GM18517 (cell line): ENCODE measurements at regions not wholly inside any gene's neighbourhood (a gene's known extent, or its start where the extent isn't known, plus 50 kb on each side); places are given as distances from the start of the nearest gene placed in this dataset.

ENCODE experiments used
- ATAC-seq: cut with Tn5 transposase; IDR thresholded peaks from one replicate; pipeline ENCODE4 v1.9.1; 2021; ENCODE audit warnings: mild to moderate bottlenecking, moderate library complexity; ENCODE audit not compliant: unreplicated experiment

DNA sequence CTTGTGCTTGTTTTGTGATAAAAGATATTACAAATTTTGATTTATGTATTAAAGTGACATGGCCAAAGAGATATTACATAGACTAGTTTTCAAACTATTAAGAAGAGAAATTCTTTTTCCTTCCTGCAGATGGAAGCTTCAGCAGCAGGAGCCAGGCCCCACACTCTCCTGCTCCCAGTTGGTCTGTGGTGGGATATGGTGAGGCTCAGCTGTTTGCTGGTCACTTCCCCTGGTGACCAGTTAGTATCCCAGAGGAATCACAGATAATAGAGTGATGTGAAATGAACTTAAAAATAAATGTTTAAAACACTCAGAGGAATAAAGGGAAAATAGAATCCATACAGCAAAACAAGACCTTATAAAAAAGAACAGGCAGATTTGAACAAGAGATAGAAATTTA is 154.7 kb downstream of the KTN1 start:
- ATAC-seq, result no peak

DNA sequence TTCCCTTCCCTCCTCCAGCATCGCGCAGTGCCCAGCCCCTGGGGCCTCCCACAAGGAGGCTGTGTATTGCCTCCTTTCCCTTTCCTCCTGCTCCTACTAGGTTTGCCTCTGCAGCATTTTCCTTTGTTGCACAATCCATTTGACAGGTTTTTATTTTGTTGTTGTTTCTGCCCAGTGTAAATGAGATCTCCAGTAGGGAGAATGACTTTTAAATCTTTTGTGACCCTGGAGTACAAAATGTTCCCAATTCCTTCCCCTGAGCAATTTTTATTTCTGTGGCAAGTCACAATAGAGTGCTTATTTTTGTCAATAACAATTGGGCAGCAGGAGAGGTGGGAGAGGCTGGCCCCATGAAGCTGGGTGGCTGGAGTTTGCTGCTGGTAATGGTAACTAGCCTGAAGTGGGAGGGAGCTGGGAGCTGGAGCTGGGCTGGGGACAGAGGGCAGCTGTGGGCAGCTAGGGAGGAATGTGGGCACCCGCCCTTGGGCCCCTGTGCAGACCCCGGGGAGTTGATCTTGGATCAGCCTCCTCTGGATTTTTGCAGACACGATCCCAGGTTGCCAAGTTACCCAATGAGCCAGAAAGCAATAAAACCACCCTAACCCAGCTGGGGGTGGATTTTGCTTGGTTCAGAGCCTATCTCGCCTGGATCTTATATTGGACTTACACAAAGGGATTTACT is 160.1 kb downstream of the KTN1 start:
- ATAC-seq, result no peak

DNA sequence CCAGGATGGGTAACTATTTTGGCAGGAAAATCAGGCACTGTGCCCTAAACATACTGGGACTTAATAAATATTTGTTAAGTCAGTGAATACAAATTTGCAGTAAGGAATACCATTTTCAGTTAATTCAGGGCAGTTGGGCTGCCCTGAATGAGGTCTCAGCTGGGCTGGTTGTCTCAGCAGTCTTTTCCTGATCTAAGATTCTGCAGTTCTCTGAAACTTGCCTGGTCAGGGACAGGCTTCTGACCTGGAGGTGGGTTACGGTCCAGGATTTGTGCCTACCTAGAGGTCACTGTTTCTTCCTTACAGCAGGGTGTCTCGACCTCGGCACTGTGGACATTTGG is 160.6 kb downstream of the KTN1 start:
- ATAC-seq, result no peak

DNA sequence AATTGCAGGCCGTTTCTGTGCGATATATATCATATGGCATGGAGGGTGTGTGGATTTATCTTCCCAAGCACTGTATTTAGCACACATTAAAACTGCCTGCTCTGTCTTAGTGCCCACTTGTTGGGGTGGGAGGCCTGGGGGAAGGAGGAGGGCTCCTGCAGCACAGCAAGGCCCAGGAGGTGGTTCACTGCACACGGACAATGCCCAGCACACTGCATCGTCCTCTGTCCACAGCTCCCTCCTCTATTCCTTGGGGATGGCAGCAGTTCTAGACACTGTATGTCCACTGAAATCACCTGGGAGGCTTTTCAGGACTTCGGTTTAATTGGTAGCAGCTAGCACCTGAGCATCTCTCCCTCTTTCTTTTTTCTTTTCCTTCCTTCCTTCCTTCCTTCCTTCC is 161.2 kb downstream of the KTN1 start:
- ATAC-seq, result no peak

DNA sequence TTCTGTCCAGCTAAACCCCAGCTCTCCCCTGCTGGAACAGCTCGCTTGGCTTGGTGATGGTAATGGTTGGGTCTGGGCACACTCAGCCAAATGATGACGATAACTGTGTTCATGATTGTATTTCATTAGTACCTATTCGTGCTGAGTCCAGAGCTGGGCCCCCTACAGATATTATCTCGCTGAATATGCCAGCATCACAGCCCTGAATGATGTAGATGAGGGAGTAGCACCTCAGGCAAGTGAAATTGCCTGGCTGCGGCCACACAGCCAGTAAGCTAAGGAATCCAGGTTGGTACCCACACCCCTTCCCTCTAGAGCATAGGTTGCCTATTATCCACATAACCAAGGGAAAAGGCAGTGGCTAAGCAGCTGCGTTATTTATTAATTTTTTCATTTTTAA is 163.5 kb downstream of the KTN1 start:
- no peak for ATAC-seq

DNA sequence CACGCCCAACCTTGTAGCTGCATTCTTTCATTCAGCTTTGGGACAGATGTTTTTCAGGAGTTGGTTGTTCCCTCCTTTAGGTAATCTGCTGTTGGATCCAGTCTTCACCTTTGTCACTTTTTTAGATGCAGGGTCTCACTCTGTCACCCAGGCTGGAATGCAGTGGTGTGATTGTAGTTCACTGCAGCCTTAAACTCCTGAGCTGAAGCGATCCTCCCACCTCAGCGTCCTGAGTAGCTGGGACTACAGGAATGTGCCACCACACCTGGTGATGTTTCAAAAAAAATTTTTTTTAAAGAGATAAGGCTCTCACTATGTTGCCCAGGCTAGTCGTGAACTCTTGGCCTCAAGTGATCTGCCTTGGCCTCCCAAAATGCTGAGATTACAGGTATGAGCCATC is 164.3 kb downstream of the KTN1 start:
- no peak for ATAC-seq

DNA sequence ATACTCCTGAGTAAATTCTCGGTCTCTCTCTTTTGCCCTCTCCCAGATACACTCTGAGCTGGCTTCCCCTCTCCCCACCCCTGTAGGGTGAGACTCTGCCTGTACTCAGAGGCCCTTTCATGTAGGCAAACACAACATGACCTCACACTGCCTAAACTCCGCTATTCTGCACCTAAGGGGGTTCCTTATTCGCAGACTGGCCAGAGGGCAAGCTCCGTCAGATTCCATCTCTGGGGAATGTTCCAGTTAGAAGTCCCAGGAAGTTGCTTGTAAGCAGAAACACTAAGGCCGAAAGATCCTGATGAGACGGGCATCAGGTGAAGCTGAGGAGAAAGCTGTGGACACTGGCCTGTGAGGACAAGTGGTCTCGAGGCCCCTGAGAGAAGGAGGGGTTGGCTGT is 165.9 kb downstream of the KTN1 start:
- no peak for ATAC-seq

DNA sequence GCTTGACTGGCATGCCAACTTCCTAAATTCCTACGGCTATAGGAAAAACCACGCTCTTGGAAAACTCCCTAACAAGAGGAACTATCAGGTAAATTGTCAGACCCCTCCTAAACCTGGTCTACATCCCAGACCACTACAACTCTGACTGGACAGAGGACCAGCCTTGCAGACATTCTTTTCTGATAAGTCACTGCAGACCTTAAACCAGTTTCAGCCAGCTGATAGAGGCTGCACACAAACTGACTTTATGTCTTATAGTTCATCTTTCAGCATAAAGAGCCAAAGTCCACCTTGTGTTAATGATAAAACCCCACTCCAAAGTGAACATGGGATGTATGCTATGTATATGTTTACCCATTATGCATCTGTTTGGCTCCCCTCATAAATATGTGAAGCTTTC is 166.6 kb downstream of the KTN1 start:
- no peak for ATAC-seq

DNA sequence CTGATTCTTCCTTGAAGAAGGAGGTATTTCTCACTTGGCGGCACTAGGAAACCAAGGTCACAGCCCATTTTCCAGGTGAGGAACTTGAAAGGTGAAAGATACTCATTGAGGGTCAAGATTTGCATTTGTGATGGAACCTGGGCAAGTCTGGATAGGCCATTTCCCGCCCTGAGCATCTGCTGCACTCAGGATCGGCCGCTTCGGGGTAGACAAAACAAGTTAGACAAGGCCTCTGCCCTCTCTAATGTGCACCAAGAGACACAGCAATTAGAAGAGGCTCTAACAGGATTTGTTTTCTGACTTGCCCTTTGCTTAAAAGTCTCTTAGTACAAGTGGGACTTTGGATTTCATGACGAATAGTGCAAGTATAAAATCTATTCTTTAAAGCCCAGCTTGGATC is 167.2 kb downstream of the KTN1 start:
- no peak for ATAC-seq

DNA sequence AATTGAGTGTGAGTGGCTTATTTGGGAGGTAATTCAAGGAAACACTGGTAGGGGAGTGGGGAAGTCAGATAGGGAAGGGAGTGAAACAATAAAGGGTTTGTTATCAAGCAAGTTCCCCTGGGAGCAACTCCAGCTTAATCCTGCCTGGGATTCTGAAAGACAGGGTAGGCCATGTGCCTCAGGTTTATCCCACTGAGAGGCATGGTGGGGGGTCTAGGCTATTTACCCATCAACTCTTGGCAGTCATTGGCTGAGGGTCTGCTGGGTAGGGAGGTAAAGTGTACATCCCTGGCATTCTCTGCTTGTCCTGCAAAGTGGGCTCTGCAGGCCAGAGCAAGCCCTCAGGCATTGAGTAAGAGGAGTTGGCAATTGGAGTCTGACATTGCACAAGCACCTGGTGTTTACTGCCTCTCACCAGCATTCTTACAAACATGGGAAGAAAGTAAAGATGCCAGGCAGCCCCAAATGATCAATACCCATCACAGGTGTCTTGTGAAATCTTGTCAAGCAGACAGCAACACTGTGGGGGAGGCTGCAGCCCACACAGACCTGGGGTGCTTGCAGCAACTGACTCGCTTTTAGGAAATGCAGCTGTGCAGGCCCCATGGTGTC is 169.3 kb downstream of the KTN1 start:
- no peak for ATAC-seq

DNA sequence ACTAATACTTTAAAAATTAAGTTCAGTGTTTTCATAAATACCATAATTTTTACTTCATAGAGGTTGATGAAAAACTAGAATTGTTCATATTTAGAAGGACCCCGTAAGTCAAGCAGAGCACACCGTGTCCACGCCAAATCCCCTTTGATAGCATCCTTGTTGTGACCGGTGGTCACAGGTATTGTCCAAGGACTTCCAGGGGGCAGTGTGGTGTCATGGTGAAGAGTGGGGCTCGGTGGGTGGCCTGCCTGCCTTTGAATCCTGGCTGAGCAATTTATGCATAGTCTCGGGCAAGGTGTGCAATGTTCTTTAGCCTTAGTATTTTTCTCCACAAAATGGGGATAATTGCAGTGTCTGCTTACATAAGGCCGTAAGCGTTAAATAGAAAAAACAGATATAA is 169.9 kb downstream of the KTN1 start:
- ATAC-seq, result no peak

DNA sequence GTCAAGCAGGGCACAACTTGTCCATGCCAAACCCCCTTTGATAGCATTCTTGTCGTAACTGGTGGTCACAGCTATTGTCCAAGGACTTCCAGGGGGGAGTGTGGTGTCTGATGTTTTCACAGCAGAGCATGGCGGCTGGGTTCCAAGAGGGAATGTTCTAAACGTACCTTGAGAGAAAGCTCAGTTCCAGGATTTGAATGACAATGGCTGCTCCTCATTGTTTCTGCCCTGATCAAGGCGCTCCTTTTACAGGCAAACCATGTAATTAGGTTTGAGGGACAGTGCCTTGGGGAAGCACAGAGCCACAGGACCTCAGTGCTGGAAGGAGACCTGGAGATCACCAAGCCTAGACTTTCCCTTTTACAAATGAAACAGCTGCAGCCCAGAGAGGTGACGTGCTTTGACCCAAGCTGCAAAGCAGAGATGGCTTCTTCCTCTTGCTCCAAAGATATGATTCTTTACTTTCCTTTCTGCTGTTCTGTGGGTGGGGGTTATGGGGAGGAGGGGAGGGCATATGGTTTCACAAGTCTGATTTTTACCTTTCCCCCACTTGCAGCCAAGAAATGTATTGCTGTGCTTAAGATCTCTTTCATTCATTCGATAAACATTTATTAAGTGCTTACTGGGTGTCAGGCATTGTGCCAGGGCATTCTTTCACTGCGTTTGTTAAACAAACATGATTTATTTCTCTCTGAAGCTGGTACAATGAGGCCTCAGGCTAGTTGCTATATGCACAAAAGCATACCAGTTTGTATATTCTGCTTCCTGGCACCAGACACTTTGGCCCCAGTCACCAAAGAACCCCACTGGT is 172.8 kb downstream of the KTN1 start:
- ATAC-seq, result no peak

DNA sequence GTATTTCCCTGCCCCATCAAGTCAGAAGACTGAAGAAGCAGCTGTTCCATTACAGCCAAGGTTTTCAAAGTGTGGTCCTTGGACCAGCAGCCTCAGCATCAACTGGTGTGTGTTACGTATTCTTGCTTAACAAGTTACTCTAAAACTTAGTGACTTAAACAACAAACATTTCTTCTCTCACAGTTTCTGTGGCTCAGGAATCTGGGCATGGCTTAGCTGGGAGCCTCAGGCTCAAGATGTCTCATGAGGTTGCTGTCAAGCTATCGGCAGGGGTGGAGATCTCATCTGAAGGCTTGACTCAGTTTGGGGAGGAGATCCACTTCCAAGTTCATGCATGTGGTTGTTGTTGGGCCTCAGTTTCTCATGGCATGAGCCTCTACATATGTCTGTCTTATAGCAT is 174.5 kb downstream of the KTN1 start:
- no peak for ATAC-seq

DNA sequence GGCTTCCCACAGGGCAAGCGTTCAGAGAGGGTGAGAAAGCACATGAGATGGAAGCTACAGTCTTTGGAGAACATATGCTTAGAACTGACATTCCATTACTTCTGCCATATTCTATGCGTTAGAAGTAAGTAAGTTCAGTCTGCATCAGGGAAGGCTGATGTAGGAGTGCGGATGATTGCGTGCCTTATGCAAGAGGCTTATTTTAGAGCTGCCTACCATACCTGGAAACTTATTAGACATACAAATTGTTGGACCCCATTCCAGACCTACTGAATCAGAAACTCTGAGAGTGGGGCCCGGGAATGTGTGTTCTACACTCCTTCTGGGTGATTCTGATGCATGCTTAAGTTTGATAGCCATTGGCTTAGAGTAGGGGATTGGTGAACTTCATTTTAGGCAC is 174.9 kb downstream of the KTN1 start:
- ATAC-seq, result no peak

DNA sequence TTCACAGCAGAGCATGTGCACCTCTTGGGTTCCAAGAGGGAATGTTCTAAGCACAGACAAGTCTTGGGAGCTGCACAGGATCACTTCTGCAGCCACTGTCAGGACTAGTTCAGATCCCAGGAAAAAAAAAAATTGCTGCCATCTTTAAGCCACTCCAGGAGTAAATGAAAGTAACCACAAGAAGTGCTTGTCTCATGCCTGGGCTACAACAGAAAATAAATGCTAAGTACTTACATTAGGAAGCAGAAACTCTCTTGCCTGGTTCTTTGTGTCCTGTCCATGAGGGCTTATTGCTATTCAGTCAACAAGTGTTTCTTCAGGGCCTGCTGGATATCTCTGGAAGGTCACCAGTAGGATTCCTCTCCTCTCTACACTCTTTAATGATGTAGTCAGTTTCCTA is 176.1 kb downstream of the KTN1 start:
- ATAC-seq, result no peak

DNA sequence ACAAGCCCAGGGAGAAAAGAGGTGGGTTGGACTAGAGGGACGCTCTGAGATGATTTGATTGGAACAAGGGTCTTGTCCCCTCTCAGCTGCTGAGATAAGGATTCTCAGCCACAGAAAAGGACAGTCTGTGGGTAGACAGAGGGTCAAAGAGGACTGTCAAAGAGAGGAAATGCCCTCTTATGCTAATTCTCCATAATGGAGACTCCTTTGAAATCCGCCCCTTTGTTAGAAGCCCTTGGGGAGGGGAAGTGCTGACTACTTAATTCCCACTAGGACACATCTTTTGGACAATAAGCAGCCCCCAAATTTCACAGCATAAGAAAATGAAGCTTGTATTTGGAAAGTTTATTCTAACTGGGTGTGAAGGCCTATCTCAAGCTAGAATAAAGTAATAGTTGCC is 176.6 kb downstream of the KTN1 start:
- ATAC-seq, result no peak

DNA sequence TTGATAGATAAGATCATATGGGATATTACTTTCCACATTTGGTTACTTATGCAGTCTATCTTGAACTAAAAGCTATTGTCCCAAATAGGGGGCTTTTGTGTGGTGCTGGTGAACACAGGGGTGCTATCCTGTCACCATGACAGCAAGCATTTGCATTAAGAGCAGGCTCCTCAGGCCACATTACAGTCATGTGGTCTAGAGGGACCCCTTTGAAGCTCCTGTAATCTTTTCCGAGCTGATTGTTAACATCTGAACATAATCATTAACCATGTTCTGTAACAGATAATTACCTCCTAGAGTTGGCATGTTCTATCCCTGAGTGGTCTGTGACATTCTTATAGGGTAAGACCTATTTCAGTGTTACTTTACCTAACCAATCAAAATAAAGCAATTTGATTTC is 178.8 kb downstream of the KTN1 start:
- no peak for ATAC-seq

DNA sequence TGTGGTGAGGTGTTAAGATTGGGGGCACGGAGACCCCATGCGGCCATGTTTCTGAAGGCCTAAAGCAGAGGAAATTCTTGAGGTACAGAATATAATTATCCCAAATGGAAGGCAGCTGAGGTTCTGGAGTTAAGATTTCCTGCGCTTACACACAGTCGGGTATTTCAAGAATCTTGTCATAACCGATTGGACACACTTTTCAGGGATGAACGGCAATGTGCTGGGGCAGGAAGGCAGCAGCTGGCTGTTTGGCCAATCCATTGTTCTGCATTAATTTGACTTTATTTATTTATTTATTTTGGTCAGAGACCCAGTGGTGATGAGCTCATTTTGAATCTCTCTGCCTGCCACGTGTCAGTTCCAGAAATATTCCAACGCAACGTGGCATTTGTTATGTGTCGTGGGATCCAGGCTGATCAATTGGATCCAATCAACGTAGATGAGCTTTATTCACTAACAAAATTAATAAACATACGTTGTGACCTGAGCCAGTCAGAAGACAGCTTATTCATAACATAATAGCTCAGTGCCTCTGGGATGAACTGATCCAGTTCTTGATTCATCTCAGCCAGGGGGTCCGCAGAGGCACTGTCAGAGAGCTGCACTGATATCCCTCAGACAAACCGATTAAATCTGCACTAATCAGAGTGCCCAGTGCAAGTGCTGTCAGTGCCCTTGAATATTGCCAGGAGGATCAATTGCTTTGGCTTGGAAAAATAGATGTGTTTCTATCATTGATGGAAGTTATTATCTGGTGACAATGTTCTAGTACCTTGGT is 181.0 kb downstream of the KTN1 start:
- no peak for ATAC-seq

DNA sequence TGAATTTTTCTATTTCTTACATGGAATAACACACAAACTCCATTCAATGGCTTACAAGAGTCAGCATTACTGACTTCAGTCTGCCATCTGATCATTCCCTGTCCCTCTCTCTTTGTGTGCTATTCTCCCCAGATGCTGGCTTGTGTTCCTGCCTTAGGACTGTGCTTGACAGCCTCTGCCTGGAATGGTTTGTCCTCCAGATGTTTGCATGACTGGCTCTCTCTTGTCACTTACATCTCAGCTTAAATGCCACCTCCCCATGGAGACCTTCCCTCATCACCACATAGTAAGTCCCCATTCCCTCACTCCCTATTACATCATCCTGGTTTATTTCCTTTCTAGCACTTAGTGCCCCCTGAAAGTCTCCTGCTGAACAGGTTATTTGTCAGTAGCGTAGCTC is 181.6 kb downstream of the KTN1 start:
- ATAC-seq, result no peak

DNA sequence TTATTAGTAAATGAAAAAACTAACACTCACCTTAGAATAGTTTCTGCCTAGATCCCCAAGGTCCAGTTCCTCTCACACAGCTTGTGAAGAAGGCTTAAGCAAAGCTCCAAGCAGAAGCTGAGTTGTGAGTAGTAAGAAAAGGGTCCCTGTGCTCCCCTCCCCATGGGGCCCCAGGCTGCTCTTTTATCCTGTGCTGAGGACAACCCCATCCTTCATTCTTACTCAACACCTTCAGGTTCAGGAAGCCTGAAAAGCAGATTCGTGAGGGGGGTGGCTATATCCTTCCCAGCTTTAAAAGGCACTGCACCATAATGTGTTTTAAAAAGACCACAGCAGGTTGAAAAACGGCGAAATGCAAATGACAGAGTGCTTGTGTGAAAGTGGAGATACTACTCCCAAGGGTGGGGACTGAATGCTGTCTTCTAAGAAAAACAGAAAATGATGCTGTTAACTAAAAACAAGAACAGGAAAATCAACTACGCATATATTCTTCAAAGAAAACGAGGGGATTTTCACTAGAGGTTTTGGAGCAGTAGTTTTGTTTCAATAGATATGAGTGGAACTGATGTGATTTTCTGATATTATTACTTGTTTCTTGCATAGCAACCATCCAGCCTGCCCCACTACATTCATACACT is 182.7 kb downstream of the KTN1 start:
- no peak for ATAC-seq

DNA sequence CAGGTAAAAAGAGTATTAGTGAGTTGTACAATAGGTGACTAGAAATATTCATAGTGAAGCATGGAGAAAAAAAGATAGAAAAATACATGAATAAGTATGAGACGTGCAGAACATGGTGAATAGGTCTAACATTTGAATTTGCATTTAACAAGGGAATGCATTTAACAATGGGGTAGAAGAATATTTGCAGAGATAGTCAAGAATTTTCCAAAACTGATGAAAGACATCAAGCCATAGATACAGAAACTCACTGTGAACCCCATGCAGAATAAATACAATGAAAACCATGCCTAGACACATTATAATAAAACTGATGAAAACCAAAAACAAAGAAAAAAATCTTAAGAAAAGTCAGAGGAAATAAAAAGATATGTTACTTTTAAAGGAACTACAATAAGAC is 184.8 kb downstream of the KTN1 start:
- ATAC-seq, result no peak
